GM12878 (cell line): ENCODE measurements at regions not wholly inside any gene's neighbourhood (a gene's known extent, or its start where the extent isn't known, plus 50 kb on each side); places are given as distances from the start of the nearest gene placed in this dataset.

ENCODE experiments used
- CTCF ChIP-seq, 3 experiments: IDR thresholded peaks in 2 of 3; conservative IDR thresholded peaks in 1 of 3; 2 replicates each; pipeline ENCODE4 v1.5.1; 2011; ENCODE audit warnings: low read depth in 3 of 3, low read length in 3 of 3, mild to moderate bottlenecking in 3 of 3, control low read depth in 2 of 3, moderate library complexity in 2 of 3, inconsistent platforms in 1 of 3, mixed read lengths in 1 of 3; ENCODE audit not compliant: control insufficient read depth in 2 of 3, insufficient read depth in 1 of 3; ENCODE audit errors: extremely low read depth in 1 of 3
- GATAD2B ChIP-seq: fragments of 450-650 bp; conservative IDR thresholded peaks from 2 replicates; pipeline ENCODE4 v1.6.1; 2017; ENCODE audit warnings: low read depth, mild to moderate bottlenecking, moderate library complexity
- NFIC ChIP-seq: IDR thresholded peaks from 2 replicates; pipeline ENCODE4 v1.6.1; 2012; ENCODE audit warnings: low read depth, mild to moderate bottlenecking, inconsistent platforms, low read length, moderate library complexity
- RAD21 ChIP-seq: IDR thresholded peaks from 2 replicates; pipeline ENCODE4 v1.6.1; 2011; ENCODE audit warnings: mild to moderate bottlenecking, low read depth, low read length, moderate library complexity; ENCODE audit not compliant: insufficient read depth
- SP1 ChIP-seq: IDR thresholded peaks from one replicate; pipeline ENCODE4 v1.6.1; 2011; ENCODE audit warnings: low read depth, low read length

- TF ChIP-seq CTCF (IDR thresholded peaks at IDR 0.05 in 2 of 3, conservative IDR thresholded peaks at IDR 0.05 in 1 of 3; ENCODE audit: control insufficient read depth in 2 of 3, extremely low read depth in 1 of 3, insufficient read depth in 1 of 3, low read depth in 3 of 3, low read length in 3 of 3) (no peak), GATAD2B (no peak), NFIC (no peak), RAD21 (no peak), SP1 (no peak)
Measured at GRCh38 chr10:64952042-64952441, 1430.8 kb downstream of the REEP3 start.
